Hepatocyte (in vitro differentiated cells): ENCODE measurements at regions not wholly inside any gene's neighbourhood (a gene's known extent, or its start where the extent isn't known, plus 50 kb on each side); places are given as distances from the start of the nearest gene placed in this dataset.

ENCODE experiments used
- DNase-seq: peaks from one replicate; pipeline ENCODE4 v3.0.0-alpha.2; 2016; ENCODE audit warnings: low spot score
- H2AFZ ChIP-seq: fragments of 200-600 bp; sonication (generic); 2 replicates; pipeline ENCODE4 v1.6.0; 2016; ENCODE audit warnings: antibody characterized with exemption, mild to moderate bottlenecking
- H3K27ac ChIP-seq: fragments of 200-600 bp; sonication (generic); 2 replicates; pipeline ENCODE4 v1.5.1; 2016; ENCODE audit warnings: mild to moderate bottlenecking
- H3K27me3 ChIP-seq: fragments of 200-600 bp; sonication (generic); 2 replicates; pipeline ENCODE4 v1.6.1; 2016
- H3K36me3 ChIP-seq: fragments of 200-600 bp; sonication (generic); replicated peaks from 2 replicates; pipeline ENCODE4 v1.5.1; 2016; ENCODE audit warnings: low read depth; ENCODE audit not compliant: insufficient read depth
- H3K4me1 ChIP-seq: fragments of 200-600 bp; sonication (generic); 2 replicates; pipeline ENCODE4 v1.5.1; 2016; ENCODE audit warnings: mild to moderate bottlenecking, moderate library complexity; ENCODE audit not compliant: insufficient read depth
- H3K4me2 ChIP-seq: fragments of 200-600 bp; sonication (generic); 2 replicates; pipeline ENCODE4 v1.6.0; 2016
- H3K4me3 ChIP-seq: fragments of 200-600 bp; sonication (generic); 2 replicates; pipeline ENCODE4 v1.5.1; 2016; ENCODE audit warnings: mild to moderate bottlenecking
- H3K79me2 ChIP-seq: fragments of 200-600 bp; sonication (generic); 2 replicates; pipeline ENCODE4 v1.6.0; 2017; ENCODE audit warnings: mild to moderate bottlenecking
- H3K9me2 ChIP-seq: fragments of 200-600 bp; sonication (generic); replicated peaks from 2 replicates; pipeline ENCODE4 v1.6.0; 2017; ENCODE audit warnings: mild to moderate bottlenecking; ENCODE audit not compliant: insufficient read depth
- H3K9me3 ChIP-seq: fragments of 200-600 bp; sonication (generic); 2 replicates; pipeline ENCODE4 v1.5.1; 2016; ENCODE audit warnings: low read depth, mild to moderate bottlenecking
- H4K20me1 ChIP-seq: fragments of 200-600 bp; sonication (generic); 2 replicates; pipeline ENCODE4 v1.6.0; 2016; ENCODE audit warnings: mild to moderate bottlenecking; ENCODE audit not compliant: insufficient read depth, poor library complexity, severe bottlenecking
- EZH2 ChIP-seq: fragments of 200-600 bp; sonication (generic); IDR thresholded peaks from 2 replicates; pipeline ENCODE4 v1.6.1; 2016; ENCODE audit warnings: antibody characterized with exemption, mild to moderate bottlenecking, borderline replicate concordance
- EZH2phosphoT487 ChIP-seq: fragments of 200-600 bp; sonication (generic); IDR thresholded peaks from one replicate; pipeline ENCODE4 v1.6.1; 2018; ENCODE audit warnings: antibody characterized with exemption, mild to moderate bottlenecking, low read depth, moderate library complexity; ENCODE audit not compliant: unreplicated experiment, severe bottlenecking
- WGBS: methylation state at CpG from one replicate; pipeline ENCODE4 v1.1.6; 2016; ENCODE audit warnings: low lambda C conversion rate; ENCODE audit errors: missing lambda C conversion rate; 5-methylcytosine and 5-hydroxymethylcytosine counted together
- TF ChIP-seq, protein P1 (sequence below): fragments of 200-600 bp; sonication (generic); IDR thresholded peaks from 2 replicates; pipeline ENCODE4 v1.5.1; 2016; ENCODE audit warnings: antibody characterized with exemption, mild to moderate bottlenecking; ENCODE audit not compliant: poor library complexity

DNA sequence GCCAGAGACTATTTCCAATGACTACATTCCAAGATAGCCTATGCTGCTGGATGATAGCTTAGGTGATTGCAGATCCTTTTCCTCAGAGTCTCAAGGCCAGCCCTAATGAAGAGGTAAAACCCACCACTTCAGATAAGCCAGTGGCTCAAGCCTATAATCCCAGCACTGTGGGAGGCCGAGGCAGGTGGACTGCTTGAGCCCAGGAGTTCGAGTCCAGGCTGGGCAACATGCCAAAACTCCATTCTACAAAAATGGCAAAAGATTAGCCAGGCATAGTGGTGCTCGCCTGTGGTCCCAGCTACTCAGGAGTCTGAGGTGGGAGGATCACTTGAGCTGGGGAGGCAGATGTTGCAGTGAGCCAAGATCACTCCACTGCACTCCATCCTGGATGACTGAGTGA lies 495.3 kb downstream of the ZIC1 start:
- Histone ChIP-seq H3K79me2 (no peaks in the 10 kb centered on the region), H3K4me3 (no peak overlapping the region), H3K4me2 (no peak overlapping the region), H3K9me3 (no peaks in the 10 kb centered on the region), H3K36me3 (no peaks in the 10 kb centered on the region), H3K27me3 (no peaks in the 10 kb centered on the region), H3K4me1 (no peaks in the 10 kb centered on the region), H3K27ac (no peak overlapping the region), H4K20me1 (no peaks in the 10 kb centered on the region), H2AFZ (no peak overlapping the region), H3K9me2 (no peaks in the 10 kb centered on the region)
- WGBS: 88% methylated on average over 3 of the region's 3 CpGs
- TF ChIP-seq EZH2phosphoT487: no peak
- TF ChIP-seq, protein P1, sequence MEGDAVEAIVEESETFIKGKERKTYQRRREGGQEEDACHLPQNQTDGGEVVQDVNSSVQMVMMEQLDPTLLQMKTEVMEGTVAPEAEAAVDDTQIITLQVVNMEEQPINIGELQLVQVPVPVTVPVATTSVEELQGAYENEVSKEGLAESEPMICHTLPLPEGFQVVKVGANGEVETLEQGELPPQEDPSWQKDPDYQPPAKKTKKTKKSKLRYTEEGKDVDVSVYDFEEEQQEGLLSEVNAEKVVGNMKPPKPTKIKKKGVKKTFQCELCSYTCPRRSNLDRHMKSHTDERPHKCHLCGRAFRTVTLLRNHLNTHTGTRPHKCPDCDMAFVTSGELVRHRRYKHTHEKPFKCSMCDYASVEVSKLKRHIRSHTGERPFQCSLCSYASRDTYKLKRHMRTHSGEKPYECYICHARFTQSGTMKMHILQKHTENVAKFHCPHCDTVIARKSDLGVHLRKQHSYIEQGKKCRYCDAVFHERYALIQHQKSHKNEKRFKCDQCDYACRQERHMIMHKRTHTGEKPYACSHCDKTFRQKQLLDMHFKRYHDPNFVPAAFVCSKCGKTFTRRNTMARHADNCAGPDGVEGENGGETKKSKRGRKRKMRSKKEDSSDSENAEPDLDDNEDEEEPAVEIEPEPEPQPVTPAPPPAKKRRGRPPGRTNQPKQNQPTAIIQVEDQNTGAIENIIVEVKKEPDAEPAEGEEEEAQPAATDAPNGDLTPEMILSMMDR: no peak
- TF ChIP-seq EZH2: no peak
- DNase-seq: no peak

DNA sequence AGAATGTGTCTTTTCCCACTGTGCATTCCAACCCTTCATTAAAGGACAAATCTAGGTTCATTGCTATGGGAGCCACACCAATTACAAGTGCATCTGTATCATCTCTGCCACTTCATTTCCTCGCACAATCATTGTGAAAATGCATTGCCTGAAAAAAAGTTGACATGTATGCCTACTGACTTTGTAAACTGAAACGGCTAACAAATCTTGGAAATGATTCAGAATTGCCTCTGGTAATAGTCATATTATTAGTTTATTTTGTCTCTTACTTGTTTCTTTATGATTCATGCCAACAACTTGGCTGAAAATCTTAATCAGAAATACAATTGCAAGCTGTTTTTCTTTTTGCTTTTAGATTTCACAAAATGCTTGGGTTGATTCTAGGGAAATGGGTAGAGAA lies 497.1 kb downstream of the ZIC1 start:
- TF ChIP-seq, protein P1: no peak
- TF ChIP-seq EZH2 (no peak), EZH2phosphoT487 (no peak)
- H3K9me3 ChIP-seq: no peaks in the 10 kb centered on the region
- no peak overlapping the region for H3K4me2 ChIP-seq
- no peak for DNase-seq
- H3K4me3 ChIP-seq: no peak overlapping the region
- H3K79me2 ChIP-seq: no peaks in the 10 kb centered on the region
- H2AFZ ChIP-seq: no peak overlapping the region
- no peak overlapping the region for H3K27ac ChIP-seq
- WGBS: 70% methylated on average over 2 of the region's 2 CpGs
- H3K27me3 ChIP-seq: no peaks in the 10 kb centered on the region
- no peaks in the 10 kb centered on the region for H3K4me1 ChIP-seq
- H3K36me3 ChIP-seq: no peaks in the 10 kb centered on the region
- no peaks in the 10 kb centered on the region for H3K9me2 ChIP-seq
- H4K20me1 ChIP-seq: no peaks in the 10 kb centered on the region

DNA sequence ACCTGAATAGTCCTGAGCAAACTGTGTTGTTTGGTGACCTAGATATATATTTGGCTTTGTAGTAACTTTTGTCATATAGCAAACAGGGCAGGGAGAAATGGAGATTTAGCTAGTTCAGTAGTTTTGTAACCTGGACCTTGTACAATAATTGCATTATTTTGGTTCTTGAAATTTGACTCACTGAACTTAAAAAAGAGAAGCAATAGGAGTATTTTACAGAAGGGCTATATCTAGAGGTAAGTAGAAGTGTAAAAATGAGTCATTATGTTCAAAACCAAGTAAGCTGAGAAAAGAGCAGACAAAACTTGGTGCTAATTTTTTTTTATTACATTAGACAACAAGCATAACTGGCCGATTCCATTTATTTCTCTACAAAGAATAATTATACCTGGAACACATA lies 505.4 kb downstream of the ZIC1 start:
- 85% methylated on average over 1 of the region's 1 CpG for WGBS

More for the DNA sequence above, 505.4 kb downstream of the ZIC1 start:
- no peak overlapping the region for H3K27ac ChIP-seq
- no peaks in the 10 kb centered on the region for H3K79me2 ChIP-seq
- no peak overlapping the region for H3K4me2 ChIP-seq
- no peak for TF ChIP-seq EZH2phosphoT487
- TF ChIP-seq, protein P1: no peak
- no peak for TF ChIP-seq EZH2
- no peaks in the 10 kb centered on the region for H3K9me2 ChIP-seq
- H3K27me3 ChIP-seq: no peaks in the 10 kb centered on the region
- H4K20me1 ChIP-seq: no peaks in the 10 kb centered on the region
- H3K4me1 ChIP-seq: no peaks in the 10 kb centered on the region
- H3K9me3 ChIP-seq: no peaks in the 10 kb centered on the region
- H3K36me3 ChIP-seq: no peaks in the 10 kb centered on the region
- DNase-seq: no peak
- no peak overlapping the region for H3K4me3 ChIP-seq
- peak overlapping the region; percentile 8 for H2AFZ ChIP-seq
